Vagina (tissue), 2 donors: ENCODE measurements at regions not wholly inside any gene's neighbourhood (a gene's known extent, or its start where the extent isn't known, plus 50 kb on each side); places are given as distances from the start of the nearest gene placed in this dataset.

ENCODE experiments used
- DNase-seq, 2 donors: peaks; one replicate each; pipeline ENCODE4 v3.0.0-alpha.2; 2017; ENCODE audit errors: extremely low spot score in 2 of 2
- H3K27ac ChIP-seq: fragments of 200-600 bp; sonication (generic); one replicate; pipeline ENCODE4 v1.5.1; 2019
- H3K27me3 ChIP-seq: fragments of 200-600 bp; sonication (generic); one replicate; pipeline ENCODE4 v1.5.1; 2019
- H3K36me3 ChIP-seq, 2 donors: fragments of 200-600 bp; sonication (generic); one replicate each; pipeline ENCODE4 v1.5.1; 2017 to 2019
- H3K4me1 ChIP-seq: fragments of 200-600 bp; sonication (generic); one replicate; pipeline ENCODE4 v1.5.1; 2019
- H3K4me3 ChIP-seq, 2 donors: fragments of 200-600 bp; sonication (generic); 1 replicate in 1 of 2; 2 replicates in 1 of 2; pipeline ENCODE4 v1.5.1; 2016 to 2019
- H3K9me3 ChIP-seq: fragments of 200-600 bp; sonication (generic); one replicate; pipeline ENCODE4 v1.5.1; 2019
- POLR2A ChIP-seq, 2 donors: fragments of 450-650 bp; IDR thresholded peaks; one replicate each; pipeline ENCODE4 v1.6.1; 2017; ENCODE audit warnings: antibody characterized with exemption in 2 of 2, mild to moderate bottlenecking in 2 of 2, moderate library complexity in 2 of 2
- POLR2AphosphoS5 ChIP-seq, 2 donors: sonication (generic); formaldehyde crosslinking; IDR thresholded peaks; one replicate each; pipeline ENCODE4 v1.9.0; 2017; ENCODE audit warnings: antibody characterized with exemption in 2 of 2, mild to moderate bottlenecking in 2 of 2, low read depth in 1 of 2; ENCODE audit not compliant: insufficient read depth in 1 of 2
- intact Hi-C: fragments of 100-400 bp; cut with DNase I; formaldehyde crosslinking; loops from one replicate; pipeline ENCODE4 v1.15.1; 2023
- TF ChIP-seq, protein P1 (sequence below), 3 experiments: fragments of 450-650 bp in 2 of 3; fragments of 200-600 bp in 1 of 3; sonication (generic) in 1 of 3; IDR thresholded peaks; one replicate each; pipeline ENCODE4 v1.5.1; 2017 to 2019; ENCODE audit warnings: antibody characterized with exemption in 3 of 3, mild to moderate bottlenecking in 2 of 3, moderate library complexity in 2 of 3

DNA sequence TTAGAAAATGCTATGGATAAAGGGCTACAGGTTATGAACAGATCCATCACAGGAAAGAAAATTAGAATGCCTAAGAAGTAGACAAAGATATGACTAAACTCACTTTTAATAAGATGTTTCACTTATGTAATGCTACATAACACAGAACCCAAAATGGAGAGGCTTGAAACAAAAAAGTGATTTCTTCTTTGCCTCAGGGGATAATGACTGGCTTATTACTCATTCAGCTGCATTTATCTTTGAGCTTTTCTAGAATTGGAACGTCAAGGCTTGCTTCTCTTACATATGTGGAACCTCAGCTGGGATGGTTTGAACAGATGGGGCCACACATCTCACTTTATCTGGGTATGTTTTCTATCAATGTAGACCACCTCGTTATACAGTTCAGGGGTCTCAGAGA lies 120.6 kb upstream of the EPHA3 start:
- TF ChIP-seq, protein P1, sequence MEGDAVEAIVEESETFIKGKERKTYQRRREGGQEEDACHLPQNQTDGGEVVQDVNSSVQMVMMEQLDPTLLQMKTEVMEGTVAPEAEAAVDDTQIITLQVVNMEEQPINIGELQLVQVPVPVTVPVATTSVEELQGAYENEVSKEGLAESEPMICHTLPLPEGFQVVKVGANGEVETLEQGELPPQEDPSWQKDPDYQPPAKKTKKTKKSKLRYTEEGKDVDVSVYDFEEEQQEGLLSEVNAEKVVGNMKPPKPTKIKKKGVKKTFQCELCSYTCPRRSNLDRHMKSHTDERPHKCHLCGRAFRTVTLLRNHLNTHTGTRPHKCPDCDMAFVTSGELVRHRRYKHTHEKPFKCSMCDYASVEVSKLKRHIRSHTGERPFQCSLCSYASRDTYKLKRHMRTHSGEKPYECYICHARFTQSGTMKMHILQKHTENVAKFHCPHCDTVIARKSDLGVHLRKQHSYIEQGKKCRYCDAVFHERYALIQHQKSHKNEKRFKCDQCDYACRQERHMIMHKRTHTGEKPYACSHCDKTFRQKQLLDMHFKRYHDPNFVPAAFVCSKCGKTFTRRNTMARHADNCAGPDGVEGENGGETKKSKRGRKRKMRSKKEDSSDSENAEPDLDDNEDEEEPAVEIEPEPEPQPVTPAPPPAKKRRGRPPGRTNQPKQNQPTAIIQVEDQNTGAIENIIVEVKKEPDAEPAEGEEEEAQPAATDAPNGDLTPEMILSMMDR (IDR thresholded peaks at IDR 0.05): no peak
- no peak for TF ChIP-seq POLR2A (IDR thresholded peaks at IDR 0.05)
- no peak for TF ChIP-seq POLR2AphosphoS5 (IDR thresholded peaks at IDR 0.05; ENCODE audit: insufficient read depth in 1 of 2, low read depth in 1 of 2)
- H3K27ac ChIP-seq: no peak overlapping the region
- intact Hi-C loops: no loop called here
- H3K9me3 ChIP-seq: no peaks in the 10 kb centered on the region
- H3K27me3 ChIP-seq: no peaks in the 10 kb centered on the region
- no peak for DNase-seq
- no peaks in the 10 kb centered on the region for H3K36me3 ChIP-seq
- H3K4me1 ChIP-seq: no peaks in the 10 kb centered on the region
- no peak overlapping the region for H3K4me3 ChIP-seq

DNA sequence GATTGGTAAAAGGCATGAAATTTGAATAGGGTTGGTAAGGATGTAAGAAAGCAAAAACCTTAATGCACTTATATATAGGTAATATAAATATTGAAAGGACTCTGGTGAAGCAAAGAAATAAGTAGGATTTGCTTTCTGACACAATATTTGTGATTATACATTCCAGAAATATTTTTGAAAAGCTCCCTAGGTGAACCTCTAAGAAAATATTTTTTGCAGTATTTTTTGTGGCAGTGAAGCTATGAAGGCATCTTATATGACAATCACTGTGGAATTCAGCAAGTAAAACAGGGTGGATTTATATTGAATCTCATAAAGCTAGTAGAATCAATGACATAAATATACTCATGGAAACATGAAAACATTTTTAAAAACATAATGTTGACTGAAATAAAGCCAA lies 119.6 kb upstream of the EPHA3 start:
- no peaks in the 10 kb centered on the region for H3K27me3 ChIP-seq
- TF ChIP-seq, protein P1 (IDR thresholded peaks at IDR 0.05): no peak
- no peak for TF ChIP-seq POLR2A (IDR thresholded peaks at IDR 0.05)
- no peak for TF ChIP-seq POLR2AphosphoS5 (IDR thresholded peaks at IDR 0.05; ENCODE audit: insufficient read depth in 1 of 2, low read depth in 1 of 2)
- H3K27ac ChIP-seq: no peak overlapping the region
- H3K4me1 ChIP-seq: no peaks in the 10 kb centered on the region
- no peaks in the 10 kb centered on the region for H3K36me3 ChIP-seq
- no peaks in the 10 kb centered on the region for H3K9me3 ChIP-seq
- DNase-seq: no peak
- intact Hi-C loops: no loop called here
- no peak overlapping the region for H3K4me3 ChIP-seq

DNA sequence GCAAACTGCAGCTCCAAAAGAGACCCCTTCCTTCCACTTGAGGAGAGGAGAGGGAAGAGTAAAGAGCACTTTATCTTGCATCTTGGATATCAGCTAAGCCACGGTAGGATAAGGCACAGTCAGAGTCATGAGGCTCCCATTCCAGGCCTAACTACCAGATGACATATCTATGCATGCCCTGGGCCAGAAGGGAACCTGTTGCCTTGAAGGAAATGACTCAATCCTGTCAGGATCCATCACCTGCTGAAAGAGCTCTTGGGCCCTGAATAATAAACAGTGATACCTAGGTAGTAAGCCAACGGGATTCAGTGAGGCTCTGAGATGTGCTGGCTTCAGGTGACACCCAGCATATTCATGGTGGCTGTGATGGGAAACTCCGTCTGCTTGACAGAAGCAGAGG lies 118.5 kb upstream of the EPHA3 start:
- Histone ChIP-seq H3K36me3 (no peaks in the 10 kb centered on the region), H3K27me3 (no peaks in the 10 kb centered on the region), H3K4me3 (no peak overlapping the region), H3K4me1 (no peaks in the 10 kb centered on the region), H3K9me3 (no peaks in the 10 kb centered on the region), H3K27ac (no peak overlapping the region)
- TF ChIP-seq, protein P1 (IDR thresholded peaks at IDR 0.05): no peak
- TF ChIP-seq POLR2AphosphoS5 (IDR thresholded peaks at IDR 0.05; ENCODE audit: insufficient read depth in 1 of 2, low read depth in 1 of 2): no peak
- TF ChIP-seq POLR2A (IDR thresholded peaks at IDR 0.05): no peak
- intact Hi-C loops: no loop called here
- no peak for DNase-seq

DNA sequence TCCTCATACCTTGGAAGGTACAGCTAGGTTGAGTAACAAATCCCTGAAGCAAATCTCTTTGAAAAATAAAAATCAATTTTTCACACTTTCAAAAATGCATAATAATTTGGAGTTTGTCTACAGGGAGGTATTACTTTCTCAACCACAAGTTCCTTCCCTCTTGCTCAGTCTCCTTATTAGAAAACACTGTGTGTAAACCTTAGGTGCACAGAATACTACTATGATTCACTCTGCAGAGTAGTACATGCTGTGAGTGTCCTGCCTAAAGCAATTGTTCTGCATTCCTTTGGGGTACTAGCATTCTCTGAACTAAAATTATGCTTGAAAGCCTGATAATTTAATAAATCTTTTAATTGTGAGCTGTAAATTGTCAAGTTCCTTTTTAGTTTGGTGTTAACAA lies 115.9 kb upstream of the EPHA3 start:
- no peaks in the 10 kb centered on the region for H3K27me3 ChIP-seq
- no peak overlapping the region for H3K4me3 ChIP-seq
- H3K27ac ChIP-seq: no peak overlapping the region
- H3K36me3 ChIP-seq: no peaks in the 10 kb centered on the region
- no peaks in the 10 kb centered on the region for H3K9me3 ChIP-seq
- no peak for TF ChIP-seq POLR2AphosphoS5 (IDR thresholded peaks at IDR 0.05; ENCODE audit: insufficient read depth in 1 of 2, low read depth in 1 of 2)
- TF ChIP-seq, protein P1 (IDR thresholded peaks at IDR 0.05): no peak
- no peak for TF ChIP-seq POLR2A (IDR thresholded peaks at IDR 0.05)
- intact Hi-C loops: no loop called here
- H3K4me1 ChIP-seq: no peaks in the 10 kb centered on the region
- no peak for DNase-seq

DNA sequence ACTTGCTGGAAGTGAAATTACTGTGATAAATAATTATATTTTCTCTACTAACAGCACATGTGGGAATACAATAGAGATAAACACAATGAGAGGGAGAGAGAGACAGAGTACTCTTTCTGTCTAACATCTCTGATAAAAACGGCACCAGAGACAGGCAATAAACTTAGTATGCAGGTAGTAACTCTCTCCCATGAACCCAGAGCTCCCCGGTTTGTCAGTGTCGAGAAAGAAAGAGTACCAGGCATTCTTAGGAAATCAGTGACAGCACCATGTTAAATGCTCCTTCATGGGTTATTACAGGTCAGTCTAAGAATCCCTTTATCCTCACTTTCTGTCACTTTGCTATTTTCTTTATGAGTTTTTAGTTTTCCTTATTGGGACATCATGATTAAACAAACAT lies 110.7 kb upstream of the EPHA3 start:
- no peak for TF ChIP-seq POLR2A (IDR thresholded peaks at IDR 0.05)
- no peak for TF ChIP-seq POLR2AphosphoS5 (IDR thresholded peaks at IDR 0.05; ENCODE audit: insufficient read depth in 1 of 2, low read depth in 1 of 2)
- TF ChIP-seq, protein P1 (IDR thresholded peaks at IDR 0.05): no peak
- Histone ChIP-seq H3K36me3 (no peaks in the 10 kb centered on the region), H3K4me1 (no peaks in the 10 kb centered on the region), H3K9me3 (no peaks in the 10 kb centered on the region), H3K27me3 (no peaks in the 10 kb centered on the region), H3K4me3 (no peak overlapping the region), H3K27ac (no peak overlapping the region)
- intact Hi-C loops: no loop called here
- DNase-seq: no peak
